Stimulated activated CD4-positive, alpha-beta T cell treated with anti-CD3 and anti-CD28 coated beads, Interleukin-1b, Interleukin-23, amount 100 ng/mL, for 24 hours (primary cell): ENCODE measurements at regions not wholly inside any gene's neighbourhood (a gene's known extent, or its start where the extent isn't known, plus 50 kb on each side); places are given as distances from the start of the nearest gene placed in this dataset.

Source experiments
- DNase-seq, 4 experiments: peaks; one replicate each; pipeline ENCODE4 v3.0.0-alpha.2; 2020; ENCODE audit warnings: low read depth in 4 of 4, low spot score in 1 of 4

DNA sequence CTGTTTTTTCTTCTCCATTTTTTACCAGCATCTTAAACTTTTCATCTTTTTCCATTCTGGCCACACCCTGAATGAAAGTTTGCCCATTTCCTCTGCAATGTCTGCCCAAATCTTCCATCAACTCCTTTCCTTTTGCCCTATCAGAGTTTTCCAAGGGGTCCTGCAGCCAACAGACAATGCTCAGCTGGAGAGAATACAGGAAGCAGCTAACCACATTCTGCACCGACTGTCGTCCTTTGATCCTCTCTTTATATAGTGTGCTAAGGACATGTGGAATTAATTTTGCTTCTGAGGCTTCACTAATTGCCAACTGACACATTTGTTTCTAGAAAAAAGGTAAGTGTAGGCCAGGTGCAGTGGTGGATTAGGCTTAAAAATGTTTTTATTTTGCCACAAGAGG lies 50.5 kb upstream of the DLX2 start:
- no peak for DNase-seq

- no peak for DNase-seq
These were observed 51.1 kb upstream of the DLX2 start for GRCh38 chr2:172153757-172154156.

DNA sequence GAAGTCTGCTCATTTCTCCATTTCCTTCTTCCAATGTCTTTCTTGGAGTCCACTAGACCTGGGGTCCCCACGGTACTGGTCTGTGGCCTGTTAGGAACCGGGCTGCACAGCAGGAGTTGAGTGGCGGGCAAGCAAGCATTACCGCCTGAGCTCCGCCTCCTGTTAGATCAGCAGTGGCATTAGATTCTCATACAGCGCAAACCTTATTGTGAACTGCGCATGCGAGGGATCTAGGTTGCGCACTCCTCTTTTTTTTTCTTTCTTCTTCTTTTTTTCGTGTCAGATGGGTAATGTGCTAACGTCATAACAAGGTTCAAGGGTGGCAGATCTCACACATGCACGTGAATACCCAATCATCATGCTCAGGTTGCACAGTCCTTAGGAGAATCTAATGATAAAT lies 53.1 kb upstream of the DLX2 start:
- no peak for DNase-seq

GRCh38 chr2:172160839-172161238 lies 58.1 kb upstream of the DLX2 start:
- no peak for DNase-seq

- no peak for DNase-seq
These were observed 59.6 kb upstream of the DLX2 start for GRCh38 chr2:172162225-172162733.

DNA sequence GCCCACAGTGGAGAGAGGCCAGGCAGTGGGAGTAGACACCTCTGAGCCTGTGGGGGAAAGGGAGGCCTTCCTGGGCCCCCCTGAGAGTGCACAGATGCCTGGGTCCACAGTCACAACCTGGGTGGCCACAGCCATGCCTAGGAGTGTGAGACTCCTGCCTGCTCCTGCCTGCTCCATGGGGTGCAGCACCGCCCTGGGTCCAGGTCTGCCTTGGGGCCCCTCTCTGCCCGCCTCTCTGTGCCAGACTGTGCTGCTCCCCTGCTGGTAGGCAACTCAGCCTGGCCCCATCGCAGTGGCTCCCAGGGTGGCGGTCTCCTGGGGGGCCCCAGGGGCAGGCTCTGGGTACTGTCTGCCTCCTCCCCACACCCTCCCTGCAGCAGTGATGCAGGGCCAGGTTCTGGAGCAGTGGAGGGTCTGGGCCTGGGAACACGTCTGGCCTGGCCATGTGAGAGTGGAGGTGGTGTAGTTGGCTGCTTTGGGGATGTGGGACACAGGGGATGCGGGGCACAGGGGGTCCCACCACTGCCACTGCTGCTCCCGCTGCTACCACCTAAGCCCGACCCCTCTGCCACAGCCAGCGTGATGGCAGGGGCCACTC lies 60.1 kb upstream of the DLX2 start:
- no peak for DNase-seq

DNA sequence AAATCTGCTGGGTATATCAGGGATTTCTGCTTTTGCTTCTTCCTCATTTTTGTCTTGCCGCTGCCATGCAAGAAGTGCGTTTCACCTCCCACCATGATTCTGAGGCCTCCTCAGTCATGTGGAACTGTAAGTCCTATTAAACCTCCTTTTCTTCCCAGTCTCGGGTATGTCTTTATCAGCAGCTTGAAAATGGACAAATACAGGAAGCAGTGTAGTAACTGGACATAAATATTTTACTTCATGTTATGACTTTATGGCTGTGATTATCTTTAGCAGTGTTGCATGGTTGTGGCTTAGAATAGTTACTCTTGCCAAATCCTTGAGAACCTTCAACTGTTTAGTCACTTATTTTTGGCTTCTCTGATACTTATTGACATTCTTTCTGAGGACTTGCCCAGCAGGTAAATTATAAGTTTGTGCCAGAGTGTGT lies 66.2 kb upstream of the DLX2 start:
- DNase-seq = no peak

- no peak for DNase-seq
These were observed 66.9 kb upstream of the DLX2 start for GRCh38 chr2:172169611-172170010.

GRCh38 chr2:172172513-172173173 lies 69.9 kb upstream of the DLX2 start:
- DNase-seq = peak; percentile 23 to 52 (median 49)

- DNase-seq = no peak
These were observed 70.5 kb upstream of the DLX2 start for GRCh38 chr2:172173174-172173706.

- DNase-seq = no peak
These were observed 74.9 kb upstream of the DLX2 start for GRCh38 chr2:172177581-172177980.

- no peak for DNase-seq
These were observed 75.3 kb upstream of the DLX2 start for GRCh38 chr2:172177996-172178395.

DNA sequence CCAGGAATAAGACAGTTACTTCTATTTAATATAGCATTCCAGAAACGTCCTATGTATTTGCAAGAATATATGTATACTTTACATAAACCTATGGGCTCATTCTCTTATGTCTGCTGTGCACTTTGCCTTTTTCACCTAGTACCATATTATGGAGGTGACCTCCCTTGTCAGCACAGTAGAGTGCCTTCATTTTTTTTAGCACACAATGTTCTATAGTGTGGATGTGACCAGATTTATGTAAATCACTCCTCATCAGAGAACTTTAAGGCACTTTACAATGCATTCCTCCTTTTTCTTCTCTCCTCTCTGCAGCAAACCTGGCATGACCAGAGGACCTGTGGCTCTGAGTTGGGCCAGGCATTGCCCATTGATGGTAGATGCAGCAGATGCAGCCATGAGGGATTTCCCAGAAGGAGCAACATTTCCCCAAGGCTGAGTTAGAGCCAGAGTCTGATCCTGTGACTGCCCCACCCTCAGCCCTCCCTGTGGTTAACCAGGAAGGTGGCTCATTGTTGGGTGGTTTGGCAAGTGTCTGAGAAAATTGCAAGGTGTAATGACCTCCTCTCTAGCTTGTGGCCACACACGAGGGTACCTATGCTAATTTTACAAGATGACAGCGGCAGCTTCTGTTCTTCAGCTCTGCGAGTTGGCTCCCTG lies 76.5 kb upstream of the DLX2 start:
- DNase-seq = no peak

GRCh38 chr2:172181840-172182239 lies 79.1 kb upstream of the DLX2 start:
- no peak for DNase-seq

- no peak for DNase-seq
These were observed 79.9 kb upstream of the DLX2 start for GRCh38 chr2:172182624-172183023.

- DNase-seq = no peak
These were observed 90.8 kb upstream of the DLX2 start for GRCh38 chr2:172193331-172194089.

- no peak for DNase-seq
These were observed 93.2 kb upstream of the DLX2 start for GRCh38 chr2:172195836-172196376.

GRCh38 chr2:172196768-172197431 lies 94.2 kb upstream of the DLX2 start:
- DNase-seq = peak in 2 of 4 experiments; percentile 14 to 26

DNA sequence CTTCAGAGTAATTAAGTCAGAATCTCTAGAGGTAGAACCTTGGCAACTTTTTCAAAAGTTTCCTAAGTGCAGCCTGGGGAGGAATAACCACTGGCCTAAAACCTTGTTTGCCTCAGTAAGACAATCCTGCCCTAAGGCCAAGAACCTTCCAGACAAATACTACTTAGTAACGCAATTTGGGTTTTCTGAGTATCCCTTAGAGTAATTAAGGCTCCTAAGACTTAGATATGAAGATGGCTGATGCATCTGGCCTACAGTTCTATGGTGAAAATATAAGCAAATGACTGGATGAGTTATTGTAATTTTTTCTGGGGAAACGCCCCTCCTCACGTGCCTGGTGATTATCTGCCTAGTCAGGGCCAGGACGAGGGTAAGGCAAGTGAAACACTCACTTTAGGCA lies 95.7 kb upstream of the DLX2 start:
- no peak for DNase-seq

DNA sequence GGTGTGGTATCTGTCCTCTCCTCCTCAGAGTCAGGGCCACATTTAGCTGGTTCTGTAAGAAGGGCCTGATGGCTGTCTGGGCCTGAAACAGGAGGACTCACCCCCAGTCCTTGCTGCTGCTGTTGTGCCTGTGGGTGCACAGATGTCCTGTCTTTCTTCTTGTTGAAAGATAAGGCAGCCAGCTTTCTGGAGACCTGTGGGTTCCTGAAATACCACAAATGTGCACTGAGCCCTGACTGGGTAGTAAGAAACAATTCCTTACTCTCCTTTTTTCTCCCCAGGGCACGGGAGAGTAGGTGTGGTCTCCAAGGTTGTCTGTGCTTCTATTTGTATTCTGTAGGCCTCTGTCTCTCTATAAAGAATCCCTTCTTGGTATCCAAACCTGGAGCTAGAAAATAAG lies 96.2 kb upstream of the DLX2 start:
- no peak for DNase-seq
